HEK293T (cell line): ENCODE measurements at regions not wholly inside any gene's neighbourhood (a gene's known extent, or its start where the extent isn't known, plus 50 kb on each side); places are given as distances from the start of the nearest gene placed in this dataset.

Experiments
- BHLHE40 ChIP-seq: fragments of 450-650 bp; IDR thresholded peaks from 2 replicates; pipeline ENCODE4 v1.6.1; 2016; ENCODE audit warnings: mild to moderate bottlenecking, moderate library complexity, borderline replicate concordance
- CTBP1 ChIP-seq: fragments of 450-650 bp; IDR thresholded peaks from 2 replicates; pipeline ENCODE4 v1.6.1; 2016; ENCODE audit warnings: borderline replicate concordance
- ELF4 ChIP-seq: fragments of 450-650 bp; IDR thresholded peaks from 2 replicates; pipeline ENCODE4 v1.6.1; 2017; ENCODE audit warnings: antibody characterized with exemption
- FOXK2 ChIP-seq: fragments of 450-650 bp; IDR thresholded peaks from 2 replicates; pipeline ENCODE4 v1.6.1; 2016; ENCODE audit warnings: mild to moderate bottlenecking
- FOXM1 ChIP-seq: fragments of 450-650 bp; IDR thresholded peaks from 2 replicates; pipeline ENCODE4 v1.6.1; 2017; ENCODE audit warnings: mild to moderate bottlenecking, borderline replicate concordance
- HDGF ChIP-seq: fragments of 450-650 bp; IDR thresholded peaks from 2 replicates; pipeline ENCODE4 v1.6.1; 2017; ENCODE audit warnings: antibody characterized with exemption, borderline replicate concordance
- NFRKB ChIP-seq: fragments of 450-650 bp; IDR thresholded peaks from 2 replicates; pipeline ENCODE4 v1.6.1; 2016; ENCODE audit warnings: mild to moderate bottlenecking, moderate library complexity
- SP1 ChIP-seq: fragments of 450-650 bp; IDR thresholded peaks from 2 replicates; pipeline ENCODE4 v1.6.1; 2017
- SUZ12 ChIP-seq: fragments of 450-650 bp; IDR thresholded peaks from 2 replicates; pipeline ENCODE4 v1.6.1; 2016; ENCODE audit warnings: mild to moderate bottlenecking
- ZNF384 ChIP-seq: fragments of 450-650 bp; IDR thresholded peaks from 2 replicates; pipeline ENCODE4 v1.6.1; 2016

GRCh38 chr12:127742231-127742630 is 524.7 kb upstream of the TMEM132C start:
- TF ChIP-seq SP1 (no peak), ZNF384 (no peak), ELF4 (no peak), HDGF (no peak), SUZ12 (no peak), BHLHE40 (no peak), NFRKB (no peak), FOXM1 (no peak), FOXK2 (no peak), CTBP1 (no peak)
